ENCODE measurements at regions not wholly inside any gene's neighbourhood (a gene's known extent, or its start where the extent isn't known, plus 50 kb on each side); places are given as distances from the start of the nearest gene placed in this dataset.
"Not testable (repeated sequence)": the region's sequence is repeated elsewhere in the genome, so short reads cannot be mapped to it uniquely, and the experiment has no call there.

GRCh38 chr2:210863283-210863682 lies 306.9 kb downstream of the CPS1 start:
- WGBS, 2 donors: 89 to 91% methylated on average over 1 of the region's 1 CpG
- TF ChIP-seq EP300 (IDR thresholded peaks at IDR 0.05) (no peak), CTCF (IDR thresholded peaks at IDR 0.05) (no peak), POLR2AphosphoS5 (IDR thresholded peaks at IDR 0.05) (no peak), POLR2A (IDR thresholded peaks at IDR 0.05) (no peak)
- Histone ChIP-seq H3K36me3 (no peaks in the 10 kb centered on the region), H3K4me3 (no peak overlapping the region), H3K4me1 (no peaks in the 10 kb centered on the region), H3K27ac (no peak overlapping the region), H3K27me3 (no peaks in the 10 kb centered on the region), H3K9me3 (no peaks in the 10 kb centered on the region)
- DNase-seq: no peak
- intact Hi-C loops (cut with DNase I): no loop called here

DNA sequence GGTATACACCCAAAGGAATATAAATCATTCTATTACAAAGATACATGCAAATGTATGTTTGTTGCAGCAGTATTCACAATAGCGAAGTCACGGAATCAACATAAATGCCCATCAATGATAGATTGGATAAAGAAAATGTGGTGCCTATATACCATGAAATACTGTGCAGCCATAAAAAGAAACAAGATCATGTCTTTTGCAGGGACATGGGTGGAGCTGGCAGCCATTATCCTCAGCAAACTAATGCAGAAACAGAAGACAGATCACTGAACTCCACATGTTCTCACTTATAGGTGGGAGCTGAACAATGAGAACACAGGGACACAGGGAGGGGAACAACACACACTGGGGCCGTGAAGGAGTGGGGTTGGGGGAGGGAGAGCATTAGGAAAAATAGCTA lies 315.2 kb downstream of the CPS1 start:
- H3K4me1 ChIP-seq; H3K27ac ChIP-seq; H3K36me3 ChIP-seq; intact Hi-C loops (cut with DNase I); H3K9me3 ChIP-seq; H3K4me3 ChIP-seq; H3K27me3 ChIP-seq; DNase-seq: not testable (repeated sequence)
- 83 to 87% methylated on average over 3 of the region's 3 CpGs for WGBS, 2 donors

GRCh38 chr2:210873631-210874030 lies 317.2 kb downstream of the CPS1 start:
- Histone ChIP-seq H3K27ac (no peak overlapping the region), H3K4me3 (no peak overlapping the region), H3K9me3 (no peaks in the 10 kb centered on the region), H3K4me1 (no peaks in the 10 kb centered on the region), H3K36me3 (no peaks in the 10 kb centered on the region), H3K27me3 (no peaks in the 10 kb centered on the region)
- no peak for DNase-seq
- TF ChIP-seq POLR2AphosphoS5 (IDR thresholded peaks at IDR 0.05): no peak
- intact Hi-C loops (cut with DNase I): no loop called here
- WGBS, 2 donors: 46 to 71% methylated on average over 1 of the region's 1 CpG

GRCh38 chr2:210884227-210884626 lies 327.8 kb downstream of the CPS1 start:
- Histone ChIP-seq H3K4me3 (no peak overlapping the region), H3K27me3 (no peaks in the 10 kb centered on the region), H3K36me3 (no peaks in the 10 kb centered on the region), H3K4me1 (no peaks in the 10 kb centered on the region), H3K27ac (no peak overlapping the region), H3K9me3 (no peaks in the 10 kb centered on the region)
- 59 to 74% methylated on average over 1 of the region's 1 CpG for WGBS, 2 donors
- no peak for TF ChIP-seq EP300 (IDR thresholded peaks at IDR 0.05)
- TF ChIP-seq POLR2A (IDR thresholded peaks at IDR 0.05): no peak
- no peak for TF ChIP-seq POLR2AphosphoS5 (IDR thresholded peaks at IDR 0.05)
- no peak for TF ChIP-seq CTCF (IDR thresholded peaks at IDR 0.05)
- DNase-seq: no peak
- intact Hi-C loops (cut with DNase I): no loop called here

DNA sequence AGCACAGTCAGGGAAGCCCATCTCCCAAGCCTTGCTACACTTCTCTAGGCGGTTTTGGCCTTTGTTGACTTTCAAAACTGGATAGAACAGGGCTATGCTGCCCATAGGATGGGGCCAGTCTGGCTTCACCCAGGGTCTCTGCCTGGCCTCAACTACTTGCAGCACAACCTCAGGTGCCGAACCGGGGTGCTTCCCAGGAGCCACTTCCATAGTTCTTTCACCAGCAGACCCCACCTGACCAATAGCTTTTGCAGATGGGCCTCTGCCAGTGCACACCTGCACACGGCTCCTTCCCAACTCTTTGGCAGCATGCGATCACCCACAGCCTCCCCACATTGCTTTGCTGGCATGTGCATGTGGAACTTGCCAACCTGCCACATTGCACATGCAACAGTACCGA lies 331.6 kb downstream of the CPS1 start:
- TF ChIP-seq POLR2A (IDR thresholded peaks at IDR 0.05) (no peak), EP300 (IDR thresholded peaks at IDR 0.05) (no peak), CTCF (IDR thresholded peaks at IDR 0.05) (no peak), POLR2AphosphoS5 (IDR thresholded peaks at IDR 0.05) (no peak)
- H3K4me3 ChIP-seq: no peak overlapping the region
- 82 to 89% methylated on average over 6 of the region's 6 CpGs for WGBS, 2 donors
- no peaks in the 10 kb centered on the region for H3K27me3 ChIP-seq
- no peak for DNase-seq
- H3K9me3 ChIP-seq: no peaks in the 10 kb centered on the region
- intact Hi-C loops (cut with DNase I): no loop called here
- no peaks in the 10 kb centered on the region for H3K36me3 ChIP-seq
- H3K4me1 ChIP-seq: no peaks in the 10 kb centered on the region
- no peak overlapping the region for H3K27ac ChIP-seq

- DNase-seq: no peak
- Histone ChIP-seq H3K27me3 (no peaks in the 10 kb centered on the region), H3K4me3 (no peak overlapping the region), H3K9me3 (no peaks in the 10 kb centered on the region), H3K4me1 (no peaks in the 10 kb centered on the region), H3K36me3 (no peaks in the 10 kb centered on the region), H3K27ac (no peak overlapping the region)
- TF ChIP-seq CTCF (IDR thresholded peaks at IDR 0.05) (no peak), POLR2A (IDR thresholded peaks at IDR 0.05) (no peak), EP300 (IDR thresholded peaks at IDR 0.05) (no peak), POLR2AphosphoS5 (IDR thresholded peaks at IDR 0.05) (no peak)
- intact Hi-C loops (cut with DNase I): no loop called here
- 84% methylated on average over 5 of the region's 5 CpGs for WGBS, 2 donors
These were observed 338.7 kb downstream of the CPS1 start for GRCh38 chr2:210895132-210895531.
